Fibroblast of peridontal ligament (primary cell): ENCODE measurements at regions not wholly inside any gene's neighbourhood (a gene's known extent, or its start where the extent isn't known, plus 50 kb on each side); places are given as distances from the start of the nearest gene placed in this dataset.
A peak's percentile ranks its signal among the peaks of the same experiment; 100 is the strongest.

ENCODE experiments used
- DNase-seq: peaks from one replicate; pipeline ENCODE4 v3.0.0-alpha.2; 2010; ENCODE audit errors: extremely low read depth

DNA sequence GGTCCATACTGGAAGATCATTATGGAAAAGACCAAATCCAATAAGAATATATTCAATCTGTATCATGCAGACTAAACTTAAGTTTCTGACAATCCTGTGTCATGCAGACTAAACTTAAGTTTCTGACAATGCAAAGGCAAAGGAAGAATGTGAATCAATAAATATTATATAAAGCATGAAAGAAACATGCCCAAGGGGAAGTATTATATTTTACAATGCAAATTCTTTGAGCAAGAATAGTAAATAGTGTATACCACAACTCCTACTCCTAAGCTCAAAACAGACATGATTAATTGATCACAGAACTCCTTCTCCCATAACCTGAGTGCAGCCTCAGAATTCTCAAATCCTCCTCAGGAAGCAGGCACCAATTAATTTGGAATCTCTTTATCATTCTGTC, 71.3 kb upstream of the BDNF start:
- DNase-seq = no peak

DNA sequence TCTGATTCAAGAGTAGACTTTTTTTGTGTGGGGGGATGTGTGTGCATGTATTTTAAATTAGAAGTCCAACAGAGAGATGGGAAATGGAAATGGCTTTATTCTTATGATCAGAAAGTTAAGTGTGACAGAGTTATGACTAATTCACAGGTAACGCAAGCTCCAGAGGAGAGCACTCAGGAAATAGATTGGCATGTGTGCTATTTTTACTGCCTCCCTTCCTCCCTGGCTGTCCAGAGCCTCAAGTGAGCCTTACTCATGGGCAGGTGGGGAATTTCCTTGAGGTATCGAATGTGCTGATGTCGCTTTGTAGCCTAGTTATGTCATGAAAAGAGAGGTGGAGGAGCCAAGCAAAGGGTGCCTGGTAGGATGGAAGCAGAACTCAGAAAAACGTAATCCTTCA, 70.3 kb upstream of the BDNF start:
- DNase-seq = no peak

DNA sequence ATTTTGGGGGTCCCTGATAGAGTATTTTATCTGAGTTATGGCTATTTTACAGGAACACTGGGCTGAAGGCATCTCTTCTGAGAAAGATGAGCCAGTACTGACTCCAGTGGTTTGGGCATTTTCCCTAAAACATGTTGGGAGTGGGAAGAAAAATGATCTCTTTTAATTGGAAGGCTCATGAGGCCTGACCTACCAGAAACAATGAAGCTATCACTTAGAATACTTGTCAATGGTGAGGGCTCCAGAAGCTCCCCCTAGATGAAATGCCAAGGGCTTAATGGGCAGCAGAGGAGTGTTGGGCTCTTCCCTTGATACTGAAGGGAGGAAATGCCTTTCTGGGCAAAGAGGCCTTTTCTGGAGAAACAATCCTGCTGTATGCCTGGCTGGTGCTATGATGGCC, 63.5 kb upstream of the BDNF start:
- no peak for DNase-seq

GRCh38 chr11:27761356-27761755, 61.1 kb upstream of the BDNF start:
- no peak for DNase-seq

- DNase-seq = peak; percentile 77
Measured at GRCh38 chr11:27757953-27758352, 57.7 kb upstream of the BDNF start.

GRCh38 chr11:27754035-27755017, 54.1 kb upstream of the BDNF start:
- DNase-seq = peak; percentile 8
